Fibroblast of mammary gland (primary cell): ENCODE measurements at regions not wholly inside any gene's neighbourhood (a gene's known extent, or its start where the extent isn't known, plus 50 kb on each side); places are given as distances from the start of the nearest gene placed in this dataset.

Source experiments
- DNase-seq: peaks from one replicate; pipeline ENCODE4 v3.0.0-alpha.2; 2010; ENCODE audit warnings: low read depth
- H3K4me3 ChIP-seq: 2 replicates; pipeline ENCODE4 v1.5.1; 2011; ENCODE audit warnings: low read depth, mild to moderate bottlenecking, low read length, moderate library complexity; ENCODE audit not compliant: control insufficient read depth
- CTCF ChIP-seq: conservative IDR thresholded peaks from 2 replicates; pipeline ENCODE4 v1.5.1; 2011; ENCODE audit warnings: low read depth, low read length, inconsistent platforms; ENCODE audit not compliant: control insufficient read depth, insufficient read depth

- TF ChIP-seq CTCF, result no peak
- H3K4me3 ChIP-seq, result no peak overlapping the region
- DNase-seq, result no peak
Measured at GRCh38 chr2:117108741-117109267, 705.7 kb upstream of the DDX18 start.

GRCh38 chr2:117118994-117119393 lies 695.5 kb upstream of the DDX18 start:
- TF ChIP-seq CTCF, result no peak
- DNase-seq, result no peak
- H3K4me3 ChIP-seq, result no peak overlapping the region

- no peak overlapping the region for H3K4me3 ChIP-seq
- DNase-seq, result no peak
- no peak for TF ChIP-seq CTCF
Measured at GRCh38 chr2:117123362-117123761, 691.1 kb upstream of the DDX18 start.

GRCh38 chr2:117126656-117127055 lies 687.8 kb upstream of the DDX18 start:
- H3K4me3 ChIP-seq, result no peak overlapping the region
- TF ChIP-seq CTCF, result no peak
- DNase-seq, result no peak

GRCh38 chr2:117127680-117128079 lies 686.8 kb upstream of the DDX18 start:
- no peak for TF ChIP-seq CTCF
- DNase-seq, result no peak
- no peak overlapping the region for H3K4me3 ChIP-seq

GRCh38 chr2:117128461-117128860 lies 686.0 kb upstream of the DDX18 start:
- TF ChIP-seq CTCF, result no peak
- no peak for DNase-seq
- no peak overlapping the region for H3K4me3 ChIP-seq

GRCh38 chr2:117137371-117137770 lies 677.1 kb upstream of the DDX18 start:
- DNase-seq, result no peak
- no peak overlapping the region for H3K4me3 ChIP-seq

More at GRCh38 chr2:117137371-117137770, 677.1 kb upstream of the DDX18 start:
- no peak for TF ChIP-seq CTCF
